ENCODE measurements at regions not wholly inside any gene's neighbourhood (a gene's known extent, or its start where the extent isn't known, plus 50 kb on each side); places are given as distances from the start of the nearest gene placed in this dataset.

GRCh38 chr5:173755319-173755718 is 132.8 kb upstream of the CPEB4 start:
- TF ChIP-seq U2AF2 (optimal IDR thresholded peaks at IDR 0.05; ENCODE audit: low read depth, low read length) (no peak), POLR2AphosphoS5 (IDR thresholded peaks at IDR 0.05; ENCODE audit: control insufficient read depth, insufficient read depth, low read depth, low read length) (no peak), ZBTB40 (IDR thresholded peaks at IDR 0.05) (no peak), ZBTB40 (CRISPR knock-in tag; IDR thresholded peaks at IDR 0.05) (no peak), HMGXB4 (CRISPR knock-in tag; IDR thresholded peaks at IDR 0.05) (no peak), CREBBP (IDR thresholded peaks at IDR 0.05; ENCODE audit: low read depth, low read length) (no peak), CTCF (IDR thresholded peaks at IDR 0.05 in 2 of 3, conservative IDR thresholded peaks at IDR 0.05 in 1 of 3; ENCODE audit: insufficient read depth in 2 of 3, low read depth in 1 of 3, low read length in 3 of 3) (no peak), NBN (IDR thresholded peaks at IDR 0.05; ENCODE audit: low read depth) (no peak), EHMT2 (IDR thresholded peaks at IDR 0.05) (no peak), ZEB2 (IDR thresholded peaks at IDR 0.05) (no peak), POLR2A (conservative IDR thresholded peaks at IDR 0.05) (no peak), THRB (CRISPR knock-in tag; conservative IDR thresholded peaks at IDR 0.05) (no peak), ZFP36 (IDR thresholded peaks at IDR 0.05; ENCODE audit: low read depth, low read length, partially characterized antibody) (no peak), ZBTB43 (CRISPR knock-in tag; IDR thresholded peaks at IDR 0.05) (no peak), ZBTB11 (CRISPR knock-in tag; IDR thresholded peaks at IDR 0.05) (no peak)

All from K562 (cell line).